ENCODE measurements at regions not wholly inside any gene's neighbourhood (a gene's known extent, or its start where the extent isn't known, plus 50 kb on each side); places are given as distances from the start of the nearest gene placed in this dataset.

- Histone ChIP-seq H3K27ac (ENCODE audit: extremely low read depth, low read depth, low read length) (no peak overlapping the region), H3K9me3 (ENCODE audit: control insufficient read depth, insufficient read depth, low read depth, low read length) (no peaks in the 10 kb centered on the region), H3K4me1 (ENCODE audit: control insufficient read depth, insufficient read depth, low read length) (no peaks in the 10 kb centered on the region), H3K4me3 (ENCODE audit: low read depth, low read length) (no peak overlapping the region), H3K36me3 (ENCODE audit: control insufficient read depth in 2 of 2, insufficient read depth in 1 of 2, low read length in 2 of 2) (no peaks in the 10 kb centered on the region)
- ChIA-PET CTCF (interaction anchor here (0.5 to 2.5 kb wide), 3 partner anchors 9 to 46 kb away, joined by 3 to 14 read pairs (median 4); no protein-coding TSS in a partner anchor), POLR2A (no interaction called here)
- TF ChIP-seq ZNF350 (tag by site-specific recombination; IDR thresholded peaks at IDR 0.05) (no peak), ZNF24 (tag by site-specific recombination; IDR thresholded peaks at IDR 0.05) (no peak), ZNF26 (tag by site-specific recombination; IDR thresholded peaks at IDR 0.05) (no peak), MEIS1 (CRISPR knock-in tag; IDR thresholded peaks at IDR 0.05; ENCODE audit: borderline replicate concordance) (no peak), OSR2 (tag by site-specific recombination; IDR thresholded peaks at IDR 0.05) (no peak), ZBTB26 (tag by site-specific recombination; optimal IDR thresholded peaks at IDR 0.05) (no peak)
Observed at GRCh38 chr5:4859500-4860235, 280.5 kb upstream of the ADAMTS16 start.

- Histone ChIP-seq H3K27ac (ENCODE audit: extremely low read depth, low read depth, low read length) (no peak overlapping the region), H3K4me3 (ENCODE audit: low read depth, low read length) (no peak overlapping the region), H3K9me3 (ENCODE audit: control insufficient read depth, insufficient read depth, low read depth, low read length) (no peaks in the 10 kb centered on the region), H3K36me3 (ENCODE audit: control insufficient read depth in 2 of 2, insufficient read depth in 1 of 2, low read length in 2 of 2) (no peaks in the 10 kb centered on the region), H3K4me1 (ENCODE audit: control insufficient read depth, insufficient read depth, low read length) (no peaks in the 10 kb centered on the region)
- ChIA-PET POLR2A (no interaction called here), CTCF (interaction anchor here (2.5 kb wide), 1 partner anchor 8 kb away, joined by 14 read pairs; no protein-coding TSS in a partner anchor)
- no peak for TF ChIP-seq ZNF404 (tag by site-specific recombination; IDR thresholded peaks at IDR 0.05)
- no peak for TF ChIP-seq MEIS1 (CRISPR knock-in tag; IDR thresholded peaks at IDR 0.05; ENCODE audit: borderline replicate concordance)
- no peak for TF ChIP-seq ZFHX2 (tag by site-specific recombination; conservative IDR thresholded peaks at IDR 0.05)
- TF ChIP-seq YY2 (tag by site-specific recombination; IDR thresholded peaks at IDR 0.05) = no peak
- no peak for TF ChIP-seq TCF7L2 (IDR thresholded peaks at IDR 0.05; ENCODE audit: borderline replicate concordance, low read depth, low read length)
- no peak for TF ChIP-seq ZBTB49 (tag by site-specific recombination; IDR thresholded peaks at IDR 0.05; ENCODE audit: low read depth)
- TF ChIP-seq ZEB2 (tag by site-specific recombination; IDR thresholded peaks at IDR 0.05) = no peak
- no peak for TF ChIP-seq ZNF658 (tag by site-specific recombination; IDR thresholded peaks at IDR 0.05)
- TF ChIP-seq ZNF132 (tag by site-specific recombination; IDR thresholded peaks at IDR 0.05; ENCODE audit: borderline replicate concordance) = no peak
- TF ChIP-seq ZNF248 (tag by site-specific recombination; IDR thresholded peaks at IDR 0.05) = no peak
- TF ChIP-seq HIC1 (tag by site-specific recombination; IDR thresholded peaks at IDR 0.05) = no peak
- no peak for TF ChIP-seq ZNF366 (tag by site-specific recombination; conservative IDR thresholded peaks at IDR 0.05)
- no peak for TF ChIP-seq ZNF302 (tag by site-specific recombination; IDR thresholded peaks at IDR 0.05; ENCODE audit: low read depth)
Observed at GRCh38 chr5:4860631-4861030, 279.5 kb upstream of the ADAMTS16 start.
